IMR-90 (cell line): ENCODE measurements at regions not wholly inside any gene's neighbourhood (a gene's known extent, or its start where the extent isn't known, plus 50 kb on each side); places are given as distances from the start of the nearest gene placed in this dataset.
"Not testable (repeated sequence)": the region's sequence is repeated elsewhere in the genome, so short reads cannot be mapped to it uniquely, and the experiment has no call there.

Experiments
- ATAC-seq: fragments of 200-7000 bp; cut with Tn5 transposase; 2 replicates; pipeline ENCODE4 v1.9.1; 2020; ENCODE audit warnings: low read depth, mild to moderate bottlenecking, moderate library complexity
- BruUV-seq: library from RNA; stranded (reverse); fragments of 400-500 nt; replicated peaks from 2 replicates; lab custom pipeline; 2021; lab: Mats Ljungman, UMichigan
- CTCF ChIA-PET: fragments of 300-600 bp; formaldehyde crosslinking; extraction: SDS; loops from one replicate; lab custom pipeline; 2021; ENCODE audit warnings: antibody characterized with exemption; lab: Yijun Ruan, JAX
- POLR2A ChIA-PET: fragments of 300-600 bp; sonication (Branson Sonifier 250); formaldehyde crosslinking; loops from one replicate; lab custom pipeline; 2022; ENCODE audit warnings: antibody characterized with exemption; ENCODE audit not compliant: unreplicated experiment; lab: Charles Lee
- DNase-seq: peaks from one replicate; pipeline ENCODE4 v3.0.0; 2013
- H2AFZ ChIP-seq: replicated peaks from 2 replicates; pipeline ENCODE3; 2013; ENCODE audit warnings: low read length, mild to moderate bottlenecking; ENCODE audit not compliant: poor library complexity
- H2AK5ac ChIP-seq: 2 replicates; pipeline ENCODE4 v1.6.1; 2013; ENCODE audit warnings: low read depth, low read length, inconsistent platforms
- H2AK9ac ChIP-seq: replicated peaks from 2 replicates; pipeline ENCODE3; 2013; ENCODE audit warnings: mild to moderate bottlenecking, low read depth, low read length, moderate library complexity; ENCODE audit not compliant: poor library complexity
- H2BK120ac ChIP-seq: 2 replicates; pipeline ENCODE4 v1.6.1; 2013; ENCODE audit warnings: low read depth, low read length, inconsistent platforms
- H2BK15ac ChIP-seq: 3 replicates; pipeline ENCODE4 v1.6.1; 2013; ENCODE audit warnings: low read depth, low read length, inconsistent platforms
- H2BK20ac ChIP-seq: 2 replicates; pipeline ENCODE4 v1.6.1; 2013; ENCODE audit warnings: low read depth, mild to moderate bottlenecking, inconsistent platforms, low read length, moderate library complexity
- H2BK5ac ChIP-seq: 2 replicates; pipeline ENCODE4 v1.6.1; 2013; ENCODE audit warnings: mild to moderate bottlenecking, low read depth, low read length, inconsistent platforms; ENCODE audit not compliant: poor library complexity, severe bottlenecking
- H3K14ac ChIP-seq: replicated peaks from 2 replicates; pipeline ENCODE4 v1.6.1; 2013; ENCODE audit warnings: low read depth, low read length, inconsistent platforms
- H3K18ac ChIP-seq: 2 replicates; pipeline ENCODE4 v1.6.1; 2013; ENCODE audit warnings: low read depth, low read length, control low read depth
- H3K23ac ChIP-seq: 2 replicates; pipeline ENCODE4 v1.6.1; 2013; ENCODE audit warnings: low read depth, low read length, inconsistent platforms
- H3K27ac ChIP-seq: 2 replicates; pipeline ENCODE4 v1.5.1; 2013; ENCODE audit warnings: mild to moderate bottlenecking, control low read depth, low read length; ENCODE audit not compliant: insufficient read depth
- H3K27me3 ChIP-seq: 2 replicates; pipeline ENCODE4 v1.6.1; 2013; ENCODE audit warnings: low read length; ENCODE audit not compliant: control insufficient read depth, insufficient read depth
- H3K36me3 ChIP-seq: 2 replicates; pipeline ENCODE4 v1.6.1; 2013; ENCODE audit warnings: low read length, mixed read lengths; ENCODE audit not compliant: control insufficient read depth, insufficient read depth
- H3K4ac ChIP-seq: 2 replicates; pipeline ENCODE4 v1.6.1; 2013; ENCODE audit warnings: low read depth, low read length, inconsistent platforms
- H3K4me1 ChIP-seq: 2 replicates; pipeline ENCODE4 v1.6.1; 2013; ENCODE audit warnings: low read length, mixed read lengths; ENCODE audit not compliant: control insufficient read depth, insufficient read depth
- H3K4me2 ChIP-seq: 2 replicates; pipeline ENCODE4 v1.6.1; 2013; ENCODE audit warnings: low read depth, mild to moderate bottlenecking, control low read depth, low read length, moderate library complexity
- H3K4me3 ChIP-seq: 2 replicates; pipeline ENCODE4 v1.5.1; 2013; ENCODE audit warnings: low read depth, mild to moderate bottlenecking, control low read depth, low read length, moderate library complexity; ENCODE audit not compliant: insufficient read depth
- H3K56ac ChIP-seq: 2 replicates; pipeline ENCODE4 v1.6.1; 2013; ENCODE audit warnings: low read length, inconsistent platforms; ENCODE audit not compliant: insufficient read depth; ENCODE audit errors: extremely low read depth
- H3K79me1 ChIP-seq, 2 experiments: 2 replicates each; pipeline ENCODE4 v1.6.1; 2013; ENCODE audit warnings: low read length in 2 of 2, inconsistent platforms in 1 of 2, low read depth in 1 of 2
- H3K9ac ChIP-seq: 2 replicates; pipeline ENCODE4 v1.6.1; 2013; ENCODE audit warnings: low read depth, low read length, control low read depth
- H3K9me1 ChIP-seq: 2 replicates; pipeline ENCODE4 v1.6.1; 2013; ENCODE audit warnings: low read length, inconsistent platforms; ENCODE audit not compliant: insufficient read depth
- H3K9me3 ChIP-seq: 2 replicates; pipeline ENCODE4 v1.6.1; 2013; ENCODE audit warnings: low read length; ENCODE audit not compliant: control insufficient read depth, insufficient read depth
- H4K20me1 ChIP-seq: 2 replicates; pipeline ENCODE4 v1.6.1; 2013; ENCODE audit warnings: low read length, inconsistent platforms; ENCODE audit not compliant: insufficient read depth
- H4K5ac ChIP-seq: 2 replicates; pipeline ENCODE4 v1.6.1; 2013; ENCODE audit warnings: mild to moderate bottlenecking, low read depth, low read length, control low read depth
- H4K8ac ChIP-seq, 2 experiments: 2 replicates each; pipeline ENCODE4 v1.6.1; 2013; ENCODE audit warnings: low read depth in 2 of 2, low read length in 2 of 2, control low read depth in 1 of 2, inconsistent platforms in 1 of 2
- H4K91ac ChIP-seq: 2 replicates; pipeline ENCODE4 v1.6.1; 2013; ENCODE audit warnings: low read depth, low read length, inconsistent platforms; ENCODE audit not compliant: insufficient read depth
- WGBS, 2 experiments: methylation state at CpG; one replicate each; pipeline versions ENCODE4 v1.1.5 to v1.1.7; 2013; ENCODE audit warnings: missing lambda C conversion rate in 2 of 2; ENCODE audit not compliant: insufficient read length in 1 of 2; ENCODE audit errors: extremely low coverage in 2 of 2; 5-methylcytosine and 5-hydroxymethylcytosine counted together
- dilution Hi-C: fragments of 300-500 bp; cut with HindIII; formaldehyde crosslinking; loops from one replicate; pipeline ENCODE4 v1.14.3; 2018; ENCODE audit warnings: low sequenced_read_pairs; ENCODE audit not compliant: unreplicated experiment
- in situ Hi-C: fragments of 300-500 bp; cut with MboI; formaldehyde crosslinking; loops from 3 replicates; pipeline ENCODE4 v1.14.3; 2019; ENCODE audit warnings: low sequenced_read_pairs, inconsistent platforms, mixed read lengths
- intact Hi-C: fragments of 100-400 bp; cut with micrococcal nuclease; formaldehyde crosslinking; loops from 2 replicates; pipeline ENCODE4 v1.10.0; 2022
- TF ChIP-seq, protein P1 (sequence below): conservative IDR thresholded peaks from 2 replicates; pipeline ENCODE4 v1.5.1; 2012; ENCODE audit warnings: mild to moderate bottlenecking, low read depth, low read length, improper control_type of control experiment

DNA sequence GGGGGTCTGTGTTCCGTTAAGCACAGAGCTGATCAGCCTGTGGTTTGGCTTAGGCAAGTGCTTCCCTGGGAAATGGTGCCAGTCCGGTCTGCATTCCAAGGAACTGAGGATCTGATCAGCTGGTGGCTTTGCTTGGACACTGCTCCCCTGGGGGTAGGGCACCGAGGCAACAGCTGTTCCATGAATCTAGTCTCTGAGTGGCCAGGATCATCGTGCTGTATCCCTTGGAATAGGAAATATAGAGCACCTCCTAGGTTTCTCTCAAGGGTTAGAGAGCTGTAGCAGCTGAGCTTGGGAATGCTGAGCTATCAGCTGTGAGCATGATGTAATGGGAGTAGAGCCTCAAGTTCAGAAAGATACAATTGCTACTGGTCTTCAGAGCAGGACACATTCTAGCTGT lies 863.9 kb downstream of the RAPGEF2 start:
- WGBS, 2 experiments: 43% methylated on average over 1 of the region's 4 CpGs; no CpG with 5 or more reads in 1 of the 2 experiments
- Histone ChIP-seq H3K27me3 (no peaks in the 10 kb centered on the region), H3K18ac (no peak overlapping the region), H2BK5ac (no peak overlapping the region), H4K5ac (no peak overlapping the region), H3K27ac (no peak overlapping the region), H4K8ac (no peak overlapping the region), H2AK9ac (no peak overlapping the region), H2BK15ac (no peak overlapping the region), H3K79me1 (no peaks in the 10 kb centered on the region), H3K9me3 (peaks cover 9% of the 10 kb centered on the region), H3K9me1 (no peaks in the 10 kb centered on the region), H4K20me1 (no peaks in the 10 kb centered on the region), H3K4me2 (no peak overlapping the region), H3K4ac (no peak overlapping the region), H2AK5ac (no peak overlapping the region), H2BK120ac (no peak overlapping the region), H2AFZ (no peak overlapping the region), H3K9ac (no peak overlapping the region), H3K23ac (no peak overlapping the region), H3K56ac (no peak overlapping the region), H3K36me3 (no peaks in the 10 kb centered on the region), H3K14ac (no peak overlapping the region), H4K91ac (no peak overlapping the region), H2BK20ac (no peak overlapping the region), H3K4me3 (no peak overlapping the region), H3K4me1 (no peaks in the 10 kb centered on the region)
- in situ Hi-C loops: no loop called here
- no peak for ATAC-seq
- TF ChIP-seq, protein P1, sequence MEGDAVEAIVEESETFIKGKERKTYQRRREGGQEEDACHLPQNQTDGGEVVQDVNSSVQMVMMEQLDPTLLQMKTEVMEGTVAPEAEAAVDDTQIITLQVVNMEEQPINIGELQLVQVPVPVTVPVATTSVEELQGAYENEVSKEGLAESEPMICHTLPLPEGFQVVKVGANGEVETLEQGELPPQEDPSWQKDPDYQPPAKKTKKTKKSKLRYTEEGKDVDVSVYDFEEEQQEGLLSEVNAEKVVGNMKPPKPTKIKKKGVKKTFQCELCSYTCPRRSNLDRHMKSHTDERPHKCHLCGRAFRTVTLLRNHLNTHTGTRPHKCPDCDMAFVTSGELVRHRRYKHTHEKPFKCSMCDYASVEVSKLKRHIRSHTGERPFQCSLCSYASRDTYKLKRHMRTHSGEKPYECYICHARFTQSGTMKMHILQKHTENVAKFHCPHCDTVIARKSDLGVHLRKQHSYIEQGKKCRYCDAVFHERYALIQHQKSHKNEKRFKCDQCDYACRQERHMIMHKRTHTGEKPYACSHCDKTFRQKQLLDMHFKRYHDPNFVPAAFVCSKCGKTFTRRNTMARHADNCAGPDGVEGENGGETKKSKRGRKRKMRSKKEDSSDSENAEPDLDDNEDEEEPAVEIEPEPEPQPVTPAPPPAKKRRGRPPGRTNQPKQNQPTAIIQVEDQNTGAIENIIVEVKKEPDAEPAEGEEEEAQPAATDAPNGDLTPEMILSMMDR: no peak
- ChIA-PET POLR2A (no interaction called here), CTCF (no interaction called here)
- no TSS peak for BruUV-seq
- dilution Hi-C loops: no loop called here
- DNase-seq: no peak
- intact Hi-C loops: no loop called here

DNA sequence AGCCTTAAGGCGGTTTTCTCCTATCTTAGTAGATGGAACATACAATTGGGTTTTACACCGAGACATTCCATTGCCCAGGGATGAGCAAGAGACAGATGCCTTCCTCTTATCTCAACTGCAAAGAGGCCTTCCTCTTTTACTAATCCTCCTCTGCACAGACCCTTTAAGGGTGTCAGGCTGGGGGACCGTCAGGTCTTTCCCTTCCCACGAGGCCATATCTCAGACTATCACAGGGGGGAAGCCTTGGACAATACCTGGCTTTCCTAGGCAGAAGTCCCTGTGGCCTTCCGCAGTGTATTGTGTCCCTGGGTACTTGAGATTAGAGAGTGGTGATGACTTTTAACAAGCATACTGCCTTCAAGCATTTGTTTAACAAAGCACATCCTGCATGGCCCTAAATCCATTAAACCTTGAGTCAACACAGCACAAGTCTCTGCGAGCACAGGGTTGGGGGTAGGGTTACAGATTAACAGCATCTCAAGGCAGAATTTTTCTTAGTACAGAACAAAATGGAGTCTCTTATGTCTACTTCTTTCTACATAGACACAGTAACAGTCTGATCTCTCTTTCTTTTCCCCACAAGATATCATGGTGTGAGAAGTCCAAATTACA lies 874.1 kb downstream of the RAPGEF2 start:
- H2BK20ac ChIP-seq, H3K27ac ChIP-seq, BruUV-seq, H3K9me1 ChIP-seq, H2AFZ ChIP-seq, POLR2A ChIA-PET, H3K56ac ChIP-seq, H2BK120ac ChIP-seq, ATAC-seq, H3K4me2 ChIP-seq, H3K4me1 ChIP-seq, H4K91ac ChIP-seq, H2BK15ac ChIP-seq, H4K5ac ChIP-seq, H3K4ac ChIP-seq, H2AK9ac ChIP-seq, DNase-seq, H4K8ac ChIP-seq, in situ Hi-C loops, H3K23ac ChIP-seq, H3K4me3 ChIP-seq, H3K27me3 ChIP-seq, H2BK5ac ChIP-seq, intact Hi-C loops, CTCF ChIA-PET, H3K79me1 ChIP-seq, H3K36me3 ChIP-seq, H3K14ac ChIP-seq, dilution Hi-C loops, H3K9me3 ChIP-seq, H2AK5ac ChIP-seq, H3K9ac ChIP-seq, H4K20me1 ChIP-seq, H3K18ac ChIP-seq: not testable (repeated sequence)
- no CpG with 5 or more reads among the region's 6 CpGs for WGBS, 2 experiments
